ENCODE measurements at regions not wholly inside any gene's neighbourhood (a gene's known extent, or its start where the extent isn't known, plus 50 kb on each side); places are given as distances from the start of the nearest gene placed in this dataset.
"Not testable (repeated sequence)": the region's sequence is repeated elsewhere in the genome, so short reads cannot be mapped to it uniquely, and the experiment has no call there.

- no peak for TF ChIP-seq CTCF (conservative IDR thresholded peaks at IDR 0.05; ENCODE audit: low read depth, low read length)
- no peak overlapping the region for H3K4me3 ChIP-seq (ENCODE audit: low read depth, low read length)
- no peak for DNase-seq (ENCODE audit: low read depth)
Observed at GRCh38 chr15:62320259-62320658, 155.2 kb upstream of the C2CD4B start.

DNA sequence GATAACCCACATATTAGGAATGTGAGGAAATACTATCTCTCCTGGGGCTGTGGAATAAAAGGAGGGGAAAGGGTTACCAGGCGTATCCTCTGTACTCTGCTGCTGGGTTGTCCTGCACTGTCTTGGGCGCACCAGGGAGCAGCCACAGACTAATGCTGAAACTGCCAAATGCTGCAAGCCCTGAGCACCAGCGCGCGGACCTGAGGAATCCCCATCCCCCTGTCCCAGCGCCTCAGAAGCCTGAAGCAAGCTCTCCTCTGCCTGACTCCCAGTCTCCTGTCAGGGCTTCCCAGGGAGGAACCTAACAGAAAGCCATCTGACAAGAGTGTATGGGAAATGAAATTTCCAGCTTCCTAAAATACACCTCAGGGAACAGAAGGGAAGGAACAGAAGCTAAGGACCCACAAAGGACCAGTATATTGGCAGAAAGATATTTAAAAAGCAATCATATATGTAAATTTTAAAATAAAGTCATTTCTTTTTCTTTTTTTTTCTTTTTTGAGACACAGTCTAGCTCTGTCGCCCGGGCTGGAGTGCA lies 158.3 kb upstream of the C2CD4B start:
- DNase-seq (ENCODE audit: low read depth) = no peak
- TF ChIP-seq CTCF (conservative IDR thresholded peaks at IDR 0.05; ENCODE audit: low read depth, low read length) = no peak
- no peak overlapping the region for H3K4me3 ChIP-seq (ENCODE audit: low read depth, low read length)

DNA sequence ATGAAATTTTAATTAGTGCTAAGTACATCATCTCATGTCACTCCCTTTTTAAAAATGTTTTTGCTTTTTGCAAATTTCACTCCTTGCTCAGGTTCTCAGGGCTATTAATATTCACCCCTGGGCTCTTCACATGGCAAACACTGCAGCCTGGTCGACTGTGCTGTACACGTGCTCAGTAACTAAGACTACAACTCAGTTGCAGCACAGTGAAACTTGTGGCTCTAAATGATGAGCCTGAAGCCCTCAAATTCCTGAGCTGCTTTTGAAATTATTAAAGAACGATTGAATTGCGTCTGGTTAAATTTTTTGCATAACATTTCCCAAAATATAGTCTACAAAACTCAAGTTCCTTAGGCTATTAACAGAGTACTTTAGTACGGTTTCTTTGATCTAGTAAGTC lies 159.3 kb upstream of the C2CD4B start:
- no peak overlapping the region for H3K4me3 ChIP-seq (ENCODE audit: low read depth, low read length)
- no peak for DNase-seq (ENCODE audit: low read depth)
- TF ChIP-seq CTCF (conservative IDR thresholded peaks at IDR 0.05; ENCODE audit: low read depth, low read length) = no peak

GRCh38 chr15:62325597-62325996 lies 160.5 kb upstream of the C2CD4B start:
- no peak for DNase-seq (ENCODE audit: low read depth)
- TF ChIP-seq CTCF (conservative IDR thresholded peaks at IDR 0.05; ENCODE audit: low read depth, low read length) = no peak
- H3K4me3 ChIP-seq (ENCODE audit: low read depth, low read length) = no peak overlapping the region

DNA sequence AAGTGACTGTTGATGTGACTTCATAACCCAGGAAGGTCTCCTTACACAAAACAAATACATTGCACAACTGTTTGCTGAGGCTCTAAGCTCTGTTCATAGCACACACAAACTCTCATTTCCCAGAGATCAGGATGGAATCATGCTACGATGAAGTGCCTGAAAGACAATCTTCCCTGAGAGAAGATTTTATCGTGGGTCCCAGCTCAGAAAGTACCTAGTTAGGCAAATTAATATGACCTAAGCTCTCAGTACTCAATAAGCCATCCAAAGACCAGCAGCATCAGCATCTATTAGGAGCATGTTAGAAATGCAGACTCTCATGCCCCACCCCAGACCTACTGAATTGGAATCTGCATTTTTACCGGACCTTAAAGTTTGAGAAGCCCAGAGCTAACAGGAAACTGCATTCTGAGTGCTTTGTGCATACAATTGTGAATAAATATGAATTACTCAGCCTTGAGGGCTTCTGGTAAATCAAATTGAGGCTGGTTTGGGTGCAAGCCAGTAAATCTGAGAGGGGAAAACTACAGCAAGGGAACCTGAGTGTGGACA lies 161.5 kb upstream of the C2CD4B start:
- H3K4me3 ChIP-seq (ENCODE audit: low read depth, low read length) = no peak overlapping the region
- DNase-seq (ENCODE audit: low read depth) = no peak
- no peak for TF ChIP-seq CTCF (conservative IDR thresholded peaks at IDR 0.05; ENCODE audit: low read depth, low read length)

- TF ChIP-seq CTCF (conservative IDR thresholded peaks at IDR 0.05; ENCODE audit: low read depth, low read length) = no peak
- no peak for DNase-seq (ENCODE audit: low read depth)
- no peak overlapping the region for H3K4me3 ChIP-seq (ENCODE audit: low read depth, low read length)
Observed at GRCh38 chr15:62327406-62327805, 162.3 kb upstream of the C2CD4B start.

DNA sequence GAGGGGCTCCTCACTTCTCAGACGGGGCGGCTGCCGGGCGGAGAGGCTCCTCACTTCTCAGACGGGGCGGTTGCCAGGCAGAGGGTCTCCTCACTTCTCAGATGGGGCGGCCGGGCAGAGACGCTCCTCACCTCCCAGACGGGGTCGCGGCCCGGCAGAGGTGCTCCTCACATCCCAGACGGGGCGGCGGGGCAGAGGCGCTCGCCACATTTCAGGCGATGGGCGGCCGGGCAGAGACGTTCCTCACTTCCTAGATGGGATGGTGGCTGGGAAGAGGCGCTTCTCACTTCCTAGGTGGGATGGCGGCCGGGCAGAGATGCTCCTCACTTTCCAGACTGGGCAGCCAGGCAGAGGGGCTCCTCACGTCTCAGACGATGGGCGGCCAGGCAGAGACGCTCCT lies 167.4 kb upstream of the C2CD4B start:
- DNase-seq (ENCODE audit: low read depth); H3K4me3 ChIP-seq (ENCODE audit: low read depth, low read length): not testable (repeated sequence)

All from epithelial cell of proximal tubule (primary cell).